ENCODE measurements at regions not wholly inside any gene's neighbourhood (a gene's known extent, or its start where the extent isn't known, plus 50 kb on each side); places are given as distances from the start of the nearest gene placed in this dataset.

DNA sequence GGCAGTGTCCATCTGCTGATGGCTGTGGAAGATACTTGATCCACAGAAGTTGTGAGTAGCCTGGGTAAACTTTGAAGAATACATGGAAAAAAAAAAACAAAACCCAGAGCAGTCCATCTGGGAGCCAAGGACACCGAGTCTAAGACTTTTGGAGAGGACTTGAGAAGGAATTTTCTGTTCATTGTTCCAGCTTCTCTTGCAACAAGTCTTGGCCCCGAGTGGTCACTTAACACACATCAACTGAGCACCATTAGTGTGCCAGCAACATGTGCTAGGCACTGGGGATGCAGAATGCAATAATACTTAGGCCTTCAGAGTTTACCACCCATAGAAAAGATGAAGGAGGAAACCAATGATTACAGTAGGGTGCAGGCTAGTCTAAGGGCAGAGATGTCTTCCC lies 266.7 kb downstream of the EMP1 start:
- TF ChIP-seq, protein P1, sequence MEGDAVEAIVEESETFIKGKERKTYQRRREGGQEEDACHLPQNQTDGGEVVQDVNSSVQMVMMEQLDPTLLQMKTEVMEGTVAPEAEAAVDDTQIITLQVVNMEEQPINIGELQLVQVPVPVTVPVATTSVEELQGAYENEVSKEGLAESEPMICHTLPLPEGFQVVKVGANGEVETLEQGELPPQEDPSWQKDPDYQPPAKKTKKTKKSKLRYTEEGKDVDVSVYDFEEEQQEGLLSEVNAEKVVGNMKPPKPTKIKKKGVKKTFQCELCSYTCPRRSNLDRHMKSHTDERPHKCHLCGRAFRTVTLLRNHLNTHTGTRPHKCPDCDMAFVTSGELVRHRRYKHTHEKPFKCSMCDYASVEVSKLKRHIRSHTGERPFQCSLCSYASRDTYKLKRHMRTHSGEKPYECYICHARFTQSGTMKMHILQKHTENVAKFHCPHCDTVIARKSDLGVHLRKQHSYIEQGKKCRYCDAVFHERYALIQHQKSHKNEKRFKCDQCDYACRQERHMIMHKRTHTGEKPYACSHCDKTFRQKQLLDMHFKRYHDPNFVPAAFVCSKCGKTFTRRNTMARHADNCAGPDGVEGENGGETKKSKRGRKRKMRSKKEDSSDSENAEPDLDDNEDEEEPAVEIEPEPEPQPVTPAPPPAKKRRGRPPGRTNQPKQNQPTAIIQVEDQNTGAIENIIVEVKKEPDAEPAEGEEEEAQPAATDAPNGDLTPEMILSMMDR (IDR thresholded peaks at IDR 0.05), result no peak

DNA sequence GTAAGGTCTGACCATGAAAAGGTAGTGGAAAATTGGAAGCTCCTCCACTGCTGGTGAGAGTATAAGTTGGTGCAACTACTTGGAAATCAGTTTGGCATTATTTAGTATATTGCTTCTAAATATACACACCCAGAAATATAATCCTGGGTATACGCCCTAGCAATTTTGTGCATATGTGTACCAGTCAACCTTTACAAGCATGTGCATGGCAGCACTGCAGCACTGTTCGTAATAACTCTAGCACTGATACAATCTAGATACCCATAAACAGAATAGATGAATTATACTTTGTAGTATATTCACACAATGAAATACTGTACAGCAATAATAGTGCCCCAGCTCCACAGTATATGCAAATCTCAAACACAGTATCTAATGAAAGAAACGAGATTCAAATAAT lies 265.9 kb downstream of the EMP1 start:
- TF ChIP-seq, protein P1 (IDR thresholded peaks at IDR 0.05), result no peak

DNA sequence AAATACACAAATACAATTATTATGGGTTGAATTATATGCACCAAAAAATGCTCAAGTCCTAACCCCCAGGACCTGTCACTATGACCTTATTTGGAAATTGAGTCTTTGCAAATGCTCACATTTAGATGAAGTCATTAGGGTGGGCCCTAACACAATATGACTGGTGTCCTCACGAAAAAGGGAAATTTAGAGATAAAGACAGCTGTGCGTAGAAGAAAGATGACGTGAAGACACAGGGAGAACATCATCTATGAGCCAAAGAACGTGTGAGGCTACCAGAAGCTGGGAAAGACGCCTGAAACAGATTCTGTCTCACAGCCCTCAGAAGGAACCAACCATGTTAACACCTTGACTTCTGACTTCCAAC lies 259.2 kb downstream of the EMP1 start:
- TF ChIP-seq, protein P1 (IDR thresholded peaks at IDR 0.05), result no peak

GRCh38 chr12:13454991-13455777 lies 258.7 kb downstream of the EMP1 start:
- TF ChIP-seq, protein P1 (IDR thresholded peaks at IDR 0.05), result no peak

DNA sequence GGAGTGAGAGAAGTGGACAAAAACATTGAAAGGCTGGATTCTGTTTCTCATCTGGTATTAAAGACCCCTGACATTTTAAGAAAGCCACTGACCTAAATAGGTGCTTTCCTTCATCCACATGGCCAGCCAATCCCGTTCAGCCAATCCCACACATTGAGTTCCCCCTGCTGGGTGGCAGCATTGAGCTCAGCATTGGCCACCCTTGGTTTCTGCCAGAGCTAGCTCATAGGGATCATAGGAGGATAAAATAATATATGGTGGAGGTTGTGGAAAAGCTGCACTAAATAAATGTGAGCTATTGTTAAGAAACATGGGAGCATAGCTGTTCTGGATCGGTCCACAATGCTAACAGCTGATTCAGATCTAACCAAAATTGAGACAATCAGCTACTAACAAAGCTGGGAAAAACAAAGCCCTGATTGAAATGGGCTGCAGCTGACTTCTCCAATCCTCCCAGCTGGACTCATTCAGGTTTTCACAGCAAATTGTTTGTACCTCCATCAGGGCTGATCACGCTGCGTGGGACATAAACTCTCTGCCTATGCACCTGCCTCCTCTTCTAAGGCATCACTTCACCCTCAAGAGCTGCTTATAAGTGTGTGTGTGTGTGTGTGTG lies 256.5 kb downstream of the EMP1 start:
- TF ChIP-seq, protein P1 (IDR thresholded peaks at IDR 0.05), result no peak

- TF ChIP-seq, protein P1 (IDR thresholded peaks at IDR 0.05), result no peak
Observed at GRCh38 chr12:13451776-13452175, 255.2 kb downstream of the EMP1 start.

GRCh38 chr12:13450231-13451080 lies 253.9 kb downstream of the EMP1 start:
- TF ChIP-seq, protein P1 (IDR thresholded peaks at IDR 0.05), result no peak
